Fibroblast of mammary gland (primary cell): ENCODE measurements at regions not wholly inside any gene's neighbourhood (a gene's known extent, or its start where the extent isn't known, plus 50 kb on each side); places are given as distances from the start of the nearest gene placed in this dataset.

Experiments used
- DNase-seq: peaks from one replicate; pipeline ENCODE4 v3.0.0-alpha.2; 2010; ENCODE audit warnings: low read depth
- H3K4me3 ChIP-seq: 2 replicates; pipeline ENCODE4 v1.5.1; 2011; ENCODE audit warnings: low read depth, mild to moderate bottlenecking, low read length, moderate library complexity; ENCODE audit not compliant: control insufficient read depth
- TF ChIP-seq, protein P1 (sequence below): conservative IDR thresholded peaks from 2 replicates; pipeline ENCODE4 v1.5.1; 2011; ENCODE audit warnings: low read depth, low read length, inconsistent platforms; ENCODE audit not compliant: control insufficient read depth, insufficient read depth

GRCh38 chr7:32406386-32406785 lies 83.8 kb downstream of the LSM5 start:
- H3K4me3 ChIP-seq: no peak overlapping the region
- no peak for DNase-seq
- TF ChIP-seq, protein P1, sequence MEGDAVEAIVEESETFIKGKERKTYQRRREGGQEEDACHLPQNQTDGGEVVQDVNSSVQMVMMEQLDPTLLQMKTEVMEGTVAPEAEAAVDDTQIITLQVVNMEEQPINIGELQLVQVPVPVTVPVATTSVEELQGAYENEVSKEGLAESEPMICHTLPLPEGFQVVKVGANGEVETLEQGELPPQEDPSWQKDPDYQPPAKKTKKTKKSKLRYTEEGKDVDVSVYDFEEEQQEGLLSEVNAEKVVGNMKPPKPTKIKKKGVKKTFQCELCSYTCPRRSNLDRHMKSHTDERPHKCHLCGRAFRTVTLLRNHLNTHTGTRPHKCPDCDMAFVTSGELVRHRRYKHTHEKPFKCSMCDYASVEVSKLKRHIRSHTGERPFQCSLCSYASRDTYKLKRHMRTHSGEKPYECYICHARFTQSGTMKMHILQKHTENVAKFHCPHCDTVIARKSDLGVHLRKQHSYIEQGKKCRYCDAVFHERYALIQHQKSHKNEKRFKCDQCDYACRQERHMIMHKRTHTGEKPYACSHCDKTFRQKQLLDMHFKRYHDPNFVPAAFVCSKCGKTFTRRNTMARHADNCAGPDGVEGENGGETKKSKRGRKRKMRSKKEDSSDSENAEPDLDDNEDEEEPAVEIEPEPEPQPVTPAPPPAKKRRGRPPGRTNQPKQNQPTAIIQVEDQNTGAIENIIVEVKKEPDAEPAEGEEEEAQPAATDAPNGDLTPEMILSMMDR: no peak

DNA sequence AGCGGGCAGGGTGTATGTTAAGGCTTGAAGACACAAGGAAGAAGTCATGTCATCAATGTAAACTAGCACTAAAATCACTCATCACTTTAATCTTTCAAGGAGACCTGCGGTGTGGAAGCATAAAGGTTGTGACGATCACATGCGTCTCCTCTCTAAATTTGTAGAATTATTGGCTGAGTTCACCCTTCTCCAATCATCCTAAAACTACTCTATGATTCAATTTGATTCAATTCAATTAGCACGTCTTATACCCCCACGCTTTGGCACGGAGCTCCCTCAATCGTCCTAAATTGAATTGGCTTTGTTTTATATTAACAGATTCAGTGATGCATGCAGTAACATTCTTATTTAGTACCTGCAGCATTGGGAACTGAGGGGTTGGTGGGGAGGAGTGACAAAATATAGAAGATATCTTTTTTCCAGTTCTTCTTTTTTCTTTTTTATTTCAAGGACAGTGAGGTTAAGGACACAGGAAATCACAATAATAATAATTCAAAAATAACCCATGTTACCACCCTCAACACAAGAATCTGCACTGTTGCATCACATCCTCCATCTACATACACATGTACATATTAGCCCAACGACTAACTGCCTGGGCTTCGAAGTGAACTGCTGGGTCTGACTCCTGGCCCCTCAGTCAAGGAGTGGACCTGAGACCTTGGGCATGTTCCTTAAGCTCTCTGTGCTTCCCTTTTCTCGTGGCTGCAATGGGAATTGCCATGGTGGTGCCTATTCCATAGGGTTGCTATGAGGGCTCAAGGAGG lies 86.5 kb downstream of the LSM5 start:
- TF ChIP-seq, protein P1: no peak
- no peak for DNase-seq
- H3K4me3 ChIP-seq: no peak overlapping the region

DNA sequence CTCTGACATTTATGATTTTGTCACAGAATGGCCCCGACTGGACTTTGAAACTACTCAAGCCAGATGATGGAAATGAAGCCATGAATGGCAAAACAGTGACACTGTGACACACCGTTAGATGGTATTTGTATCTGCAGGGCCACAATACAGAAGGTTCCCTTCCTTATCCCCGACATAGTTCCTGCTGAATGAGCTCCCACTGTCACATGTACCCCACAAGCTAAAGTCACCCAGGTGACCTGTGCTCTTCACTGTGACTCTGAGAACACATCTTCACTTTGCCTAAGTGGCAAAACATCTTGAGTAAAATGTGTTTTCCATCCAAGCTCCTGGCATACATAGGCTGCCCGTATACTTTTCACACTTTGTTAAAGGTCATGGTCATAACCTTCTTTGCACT lies 89.5 kb downstream of the LSM5 start:
- TF ChIP-seq, protein P1: no peak
- DNase-seq: no peak
- H3K4me3 ChIP-seq: no peak overlapping the region

DNA sequence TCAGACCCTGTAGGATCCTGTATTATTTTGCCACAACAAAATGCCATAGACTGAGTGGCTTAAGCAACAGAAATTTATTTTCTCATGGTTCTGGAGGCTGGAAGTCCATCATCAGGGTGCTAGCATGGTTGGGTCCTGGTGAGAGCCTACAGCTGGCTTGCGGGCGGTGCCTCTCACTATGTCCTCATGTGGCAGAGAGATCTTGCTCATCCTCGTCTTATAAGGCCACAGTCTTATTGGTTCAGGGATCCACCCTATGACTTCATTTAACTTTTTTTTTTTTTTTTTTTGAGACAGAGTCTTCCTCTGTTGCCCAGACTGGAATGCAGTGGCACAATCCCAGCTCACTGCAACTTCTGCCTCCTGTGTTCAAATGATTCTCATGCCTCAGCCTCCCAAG lies 90.9 kb downstream of the LSM5 start:
- no peak overlapping the region for H3K4me3 ChIP-seq
- TF ChIP-seq, protein P1: no peak
- no peak for DNase-seq

- no peak overlapping the region for H3K4me3 ChIP-seq
- DNase-seq: no peak
- TF ChIP-seq, protein P1: no peak
Observed at GRCh38 chr7:32395168-32395567, 95.0 kb downstream of the LSM5 start.

GRCh38 chr7:32393861-32394260 lies 96.3 kb downstream of the LSM5 start:
- no peak for DNase-seq
- TF ChIP-seq, protein P1: no peak
- no peak overlapping the region for H3K4me3 ChIP-seq
